ENCODE measurements at regions not wholly inside any gene's neighbourhood (a gene's known extent, or its start where the extent isn't known, plus 50 kb on each side); places are given as distances from the start of the nearest gene placed in this dataset.

DNA sequence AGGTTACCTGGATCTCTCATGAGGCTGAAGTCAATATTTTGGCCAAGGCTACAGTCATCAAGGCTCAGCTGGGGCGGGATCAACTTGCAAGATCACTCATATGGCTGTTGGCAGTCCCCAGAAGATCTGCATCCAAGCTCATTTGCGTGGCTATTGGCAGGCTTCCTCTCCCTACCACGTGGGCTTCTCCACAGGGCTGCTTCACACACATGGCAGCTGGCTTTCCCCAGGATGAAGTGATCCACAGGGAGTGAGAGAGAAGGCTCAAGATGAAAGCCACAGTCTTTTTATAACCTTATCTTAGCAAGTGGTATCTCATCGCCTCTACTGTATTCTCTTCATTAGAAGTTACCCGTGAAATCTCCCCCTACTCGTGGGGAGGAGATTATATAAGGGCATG, 167.4 kb downstream of the TMEM26 start:
- TF ChIP-seq, protein P1, sequence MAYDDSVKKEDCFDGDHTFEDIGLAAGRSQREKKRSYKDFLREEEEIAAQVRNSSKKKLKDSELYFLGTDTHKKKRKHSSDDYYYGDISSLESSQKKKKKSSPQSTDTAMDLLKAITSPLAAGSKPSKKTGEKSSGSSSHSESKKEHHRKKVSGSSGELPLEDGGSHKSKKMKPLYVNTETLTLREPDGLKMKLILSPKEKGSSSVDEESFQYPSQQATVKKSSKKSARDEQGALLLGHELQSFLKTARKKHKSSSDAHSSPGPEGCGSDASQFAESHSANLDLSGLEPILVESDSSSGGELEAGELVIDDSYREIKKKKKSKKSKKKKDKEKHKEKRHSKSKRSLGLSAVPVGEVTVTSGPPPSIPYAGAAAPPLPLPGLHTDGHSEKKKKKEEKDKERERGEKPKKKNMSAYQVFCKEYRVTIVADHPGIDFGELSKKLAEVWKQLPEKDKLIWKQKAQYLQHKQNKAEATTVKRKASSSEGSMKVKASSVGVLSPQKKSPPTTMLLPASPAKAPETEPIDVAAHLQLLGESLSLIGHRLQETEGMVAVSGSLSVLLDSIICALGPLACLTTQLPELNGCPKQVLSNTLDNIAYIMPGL (CRISPR knock-in tag; IDR thresholded peaks at IDR 0.05; ENCODE audit: borderline replicate concordance in 1 of 2, low read depth in 1 of 2) = no peak
- TF ChIP-seq, protein P2, sequence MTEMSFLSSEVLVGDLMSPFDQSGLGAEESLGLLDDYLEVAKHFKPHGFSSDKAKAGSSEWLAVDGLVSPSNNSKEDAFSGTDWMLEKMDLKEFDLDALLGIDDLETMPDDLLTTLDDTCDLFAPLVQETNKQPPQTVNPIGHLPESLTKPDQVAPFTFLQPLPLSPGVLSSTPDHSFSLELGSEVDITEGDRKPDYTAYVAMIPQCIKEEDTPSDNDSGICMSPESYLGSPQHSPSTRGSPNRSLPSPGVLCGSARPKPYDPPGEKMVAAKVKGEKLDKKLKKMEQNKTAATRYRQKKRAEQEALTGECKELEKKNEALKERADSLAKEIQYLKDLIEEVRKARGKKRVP (CRISPR knock-in tag; IDR thresholded peaks at IDR 0.05) = no peak
- TF ChIP-seq, protein P3, sequence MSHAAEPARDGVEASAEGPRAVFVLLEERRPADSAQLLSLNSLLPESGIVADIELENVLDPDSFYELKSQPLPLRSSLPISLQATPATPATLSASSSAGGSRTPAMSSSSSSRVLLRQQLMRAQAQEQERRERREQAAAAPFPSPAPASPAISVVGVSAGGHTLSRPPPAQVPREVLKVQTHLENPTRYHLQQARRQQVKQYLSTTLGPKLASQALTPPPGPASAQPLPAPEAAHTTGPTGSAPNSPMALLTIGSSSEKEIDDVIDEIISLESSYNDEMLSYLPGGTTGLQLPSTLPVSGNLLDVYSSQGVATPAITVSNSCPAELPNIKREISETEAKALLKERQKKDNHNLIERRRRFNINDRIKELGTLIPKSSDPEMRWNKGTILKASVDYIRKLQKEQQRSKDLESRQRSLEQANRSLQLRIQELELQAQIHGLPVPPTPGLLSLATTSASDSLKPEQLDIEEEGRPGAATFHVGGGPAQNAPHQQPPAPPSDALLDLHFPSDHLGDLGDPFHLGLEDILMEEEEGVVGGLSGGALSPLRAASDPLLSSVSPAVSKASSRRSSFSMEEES (CRISPR knock-in tag; IDR thresholded peaks at IDR 0.05) = no peak
- TF ChIP-seq, protein P4, sequence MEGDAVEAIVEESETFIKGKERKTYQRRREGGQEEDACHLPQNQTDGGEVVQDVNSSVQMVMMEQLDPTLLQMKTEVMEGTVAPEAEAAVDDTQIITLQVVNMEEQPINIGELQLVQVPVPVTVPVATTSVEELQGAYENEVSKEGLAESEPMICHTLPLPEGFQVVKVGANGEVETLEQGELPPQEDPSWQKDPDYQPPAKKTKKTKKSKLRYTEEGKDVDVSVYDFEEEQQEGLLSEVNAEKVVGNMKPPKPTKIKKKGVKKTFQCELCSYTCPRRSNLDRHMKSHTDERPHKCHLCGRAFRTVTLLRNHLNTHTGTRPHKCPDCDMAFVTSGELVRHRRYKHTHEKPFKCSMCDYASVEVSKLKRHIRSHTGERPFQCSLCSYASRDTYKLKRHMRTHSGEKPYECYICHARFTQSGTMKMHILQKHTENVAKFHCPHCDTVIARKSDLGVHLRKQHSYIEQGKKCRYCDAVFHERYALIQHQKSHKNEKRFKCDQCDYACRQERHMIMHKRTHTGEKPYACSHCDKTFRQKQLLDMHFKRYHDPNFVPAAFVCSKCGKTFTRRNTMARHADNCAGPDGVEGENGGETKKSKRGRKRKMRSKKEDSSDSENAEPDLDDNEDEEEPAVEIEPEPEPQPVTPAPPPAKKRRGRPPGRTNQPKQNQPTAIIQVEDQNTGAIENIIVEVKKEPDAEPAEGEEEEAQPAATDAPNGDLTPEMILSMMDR (CRISPR knock-in tag; IDR thresholded peaks at IDR 0.05) = no peak
